ENCODE measurements at regions not wholly inside any gene's neighbourhood (a gene's known extent, or its start where the extent isn't known, plus 50 kb on each side); places are given as distances from the start of the nearest gene placed in this dataset.

DNA sequence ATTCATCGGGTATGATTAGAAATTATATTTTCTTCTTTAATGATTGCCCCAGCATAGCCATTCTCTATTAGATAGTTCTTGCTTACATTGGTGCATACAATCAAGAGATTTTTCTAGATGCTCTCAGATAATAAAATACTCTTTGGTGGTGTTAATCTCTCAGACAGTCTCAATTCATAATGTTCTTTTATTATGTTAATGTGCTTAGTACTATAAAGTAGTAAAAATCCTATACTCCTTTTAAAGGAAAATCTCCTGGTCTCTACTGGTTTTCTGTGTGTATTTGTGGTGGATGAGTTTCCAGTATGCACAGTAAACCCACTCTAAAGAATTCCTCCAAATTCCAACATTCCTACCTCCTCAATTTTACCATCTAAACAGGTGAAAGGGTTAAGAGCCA, 203.5 kb downstream of the FAT4 start:
- TF ChIP-seq, protein P1, sequence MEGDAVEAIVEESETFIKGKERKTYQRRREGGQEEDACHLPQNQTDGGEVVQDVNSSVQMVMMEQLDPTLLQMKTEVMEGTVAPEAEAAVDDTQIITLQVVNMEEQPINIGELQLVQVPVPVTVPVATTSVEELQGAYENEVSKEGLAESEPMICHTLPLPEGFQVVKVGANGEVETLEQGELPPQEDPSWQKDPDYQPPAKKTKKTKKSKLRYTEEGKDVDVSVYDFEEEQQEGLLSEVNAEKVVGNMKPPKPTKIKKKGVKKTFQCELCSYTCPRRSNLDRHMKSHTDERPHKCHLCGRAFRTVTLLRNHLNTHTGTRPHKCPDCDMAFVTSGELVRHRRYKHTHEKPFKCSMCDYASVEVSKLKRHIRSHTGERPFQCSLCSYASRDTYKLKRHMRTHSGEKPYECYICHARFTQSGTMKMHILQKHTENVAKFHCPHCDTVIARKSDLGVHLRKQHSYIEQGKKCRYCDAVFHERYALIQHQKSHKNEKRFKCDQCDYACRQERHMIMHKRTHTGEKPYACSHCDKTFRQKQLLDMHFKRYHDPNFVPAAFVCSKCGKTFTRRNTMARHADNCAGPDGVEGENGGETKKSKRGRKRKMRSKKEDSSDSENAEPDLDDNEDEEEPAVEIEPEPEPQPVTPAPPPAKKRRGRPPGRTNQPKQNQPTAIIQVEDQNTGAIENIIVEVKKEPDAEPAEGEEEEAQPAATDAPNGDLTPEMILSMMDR (IDR thresholded peaks at IDR 0.05; ENCODE audit: low read depth, low read length, poor library complexity, severe bottlenecking): no peak
- TF ChIP-seq EZH2phosphoT487 (IDR thresholded peaks at IDR 0.05; ENCODE audit: borderline replicate concordance, low read length): no peak
